IMR-90 (cell line): ENCODE measurements at regions not wholly inside any gene's neighbourhood (a gene's known extent, or its start where the extent isn't known, plus 50 kb on each side); places are given as distances from the start of the nearest gene placed in this dataset.
"Not testable (repeated sequence)": the region's sequence is repeated elsewhere in the genome, so short reads cannot be mapped to it uniquely, and the experiment has no call there.

Experiments
- ATAC-seq: fragments of 200-7000 bp; cut with Tn5 transposase; 2 replicates; pipeline ENCODE4 v1.9.1; 2020; ENCODE audit warnings: low read depth, mild to moderate bottlenecking, moderate library complexity
- BruUV-seq: library from RNA; stranded (reverse); fragments of 400-500 nt; replicated peaks from 2 replicates; lab custom pipeline; 2021; lab: Mats Ljungman, UMichigan
- CTCF ChIA-PET: fragments of 300-600 bp; formaldehyde crosslinking; extraction: SDS; loops from one replicate; lab custom pipeline; 2021; ENCODE audit warnings: antibody characterized with exemption; lab: Yijun Ruan, JAX
- POLR2A ChIA-PET: fragments of 300-600 bp; sonication (Branson Sonifier 250); formaldehyde crosslinking; loops from one replicate; lab custom pipeline; 2022; ENCODE audit warnings: antibody characterized with exemption; ENCODE audit not compliant: unreplicated experiment; lab: Charles Lee
- DNase-seq: peaks from one replicate; pipeline ENCODE4 v3.0.0; 2013
- H2AFZ ChIP-seq: replicated peaks from 2 replicates; pipeline ENCODE3; 2013; ENCODE audit warnings: low read length, mild to moderate bottlenecking; ENCODE audit not compliant: poor library complexity
- H2AK5ac ChIP-seq: 2 replicates; pipeline ENCODE4 v1.6.1; 2013; ENCODE audit warnings: low read depth, low read length, inconsistent platforms
- H2AK9ac ChIP-seq: replicated peaks from 2 replicates; pipeline ENCODE3; 2013; ENCODE audit warnings: mild to moderate bottlenecking, low read depth, low read length, moderate library complexity; ENCODE audit not compliant: poor library complexity
- H2BK120ac ChIP-seq: 2 replicates; pipeline ENCODE4 v1.6.1; 2013; ENCODE audit warnings: low read depth, low read length, inconsistent platforms
- H2BK15ac ChIP-seq: 3 replicates; pipeline ENCODE4 v1.6.1; 2013; ENCODE audit warnings: low read depth, low read length, inconsistent platforms
- H2BK20ac ChIP-seq: 2 replicates; pipeline ENCODE4 v1.6.1; 2013; ENCODE audit warnings: low read depth, mild to moderate bottlenecking, inconsistent platforms, low read length, moderate library complexity
- H2BK5ac ChIP-seq: 2 replicates; pipeline ENCODE4 v1.6.1; 2013; ENCODE audit warnings: mild to moderate bottlenecking, low read depth, low read length, inconsistent platforms; ENCODE audit not compliant: poor library complexity, severe bottlenecking
- H3K14ac ChIP-seq: replicated peaks from 2 replicates; pipeline ENCODE4 v1.6.1; 2013; ENCODE audit warnings: low read depth, low read length, inconsistent platforms
- H3K18ac ChIP-seq: 2 replicates; pipeline ENCODE4 v1.6.1; 2013; ENCODE audit warnings: low read depth, low read length, control low read depth
- H3K23ac ChIP-seq: 2 replicates; pipeline ENCODE4 v1.6.1; 2013; ENCODE audit warnings: low read depth, low read length, inconsistent platforms
- H3K27ac ChIP-seq: 2 replicates; pipeline ENCODE4 v1.5.1; 2013; ENCODE audit warnings: mild to moderate bottlenecking, control low read depth, low read length; ENCODE audit not compliant: insufficient read depth
- H3K27me3 ChIP-seq: 2 replicates; pipeline ENCODE4 v1.6.1; 2013; ENCODE audit warnings: low read length; ENCODE audit not compliant: control insufficient read depth, insufficient read depth
- H3K36me3 ChIP-seq: 2 replicates; pipeline ENCODE4 v1.6.1; 2013; ENCODE audit warnings: low read length, mixed read lengths; ENCODE audit not compliant: control insufficient read depth, insufficient read depth
- H3K4ac ChIP-seq: 2 replicates; pipeline ENCODE4 v1.6.1; 2013; ENCODE audit warnings: low read depth, low read length, inconsistent platforms
- H3K4me1 ChIP-seq: 2 replicates; pipeline ENCODE4 v1.6.1; 2013; ENCODE audit warnings: low read length, mixed read lengths; ENCODE audit not compliant: control insufficient read depth, insufficient read depth
- H3K4me2 ChIP-seq: 2 replicates; pipeline ENCODE4 v1.6.1; 2013; ENCODE audit warnings: low read depth, mild to moderate bottlenecking, control low read depth, low read length, moderate library complexity
- H3K4me3 ChIP-seq: 2 replicates; pipeline ENCODE4 v1.5.1; 2013; ENCODE audit warnings: low read depth, mild to moderate bottlenecking, control low read depth, low read length, moderate library complexity; ENCODE audit not compliant: insufficient read depth
- H3K56ac ChIP-seq: 2 replicates; pipeline ENCODE4 v1.6.1; 2013; ENCODE audit warnings: low read length, inconsistent platforms; ENCODE audit not compliant: insufficient read depth; ENCODE audit errors: extremely low read depth
- H3K79me1 ChIP-seq, 2 experiments: 2 replicates each; pipeline ENCODE4 v1.6.1; 2013; ENCODE audit warnings: low read length in 2 of 2, inconsistent platforms in 1 of 2, low read depth in 1 of 2
- H3K9ac ChIP-seq: 2 replicates; pipeline ENCODE4 v1.6.1; 2013; ENCODE audit warnings: low read depth, low read length, control low read depth
- H3K9me1 ChIP-seq: 2 replicates; pipeline ENCODE4 v1.6.1; 2013; ENCODE audit warnings: low read length, inconsistent platforms; ENCODE audit not compliant: insufficient read depth
- H3K9me3 ChIP-seq: 2 replicates; pipeline ENCODE4 v1.6.1; 2013; ENCODE audit warnings: low read length; ENCODE audit not compliant: control insufficient read depth, insufficient read depth
- H4K20me1 ChIP-seq: 2 replicates; pipeline ENCODE4 v1.6.1; 2013; ENCODE audit warnings: low read length, inconsistent platforms; ENCODE audit not compliant: insufficient read depth
- H4K5ac ChIP-seq: 2 replicates; pipeline ENCODE4 v1.6.1; 2013; ENCODE audit warnings: mild to moderate bottlenecking, low read depth, low read length, control low read depth
- H4K8ac ChIP-seq, 2 experiments: 2 replicates each; pipeline ENCODE4 v1.6.1; 2013; ENCODE audit warnings: low read depth in 2 of 2, low read length in 2 of 2, control low read depth in 1 of 2, inconsistent platforms in 1 of 2
- H4K91ac ChIP-seq: 2 replicates; pipeline ENCODE4 v1.6.1; 2013; ENCODE audit warnings: low read depth, low read length, inconsistent platforms; ENCODE audit not compliant: insufficient read depth
- ELK1 ChIP-seq: fragments of 150-350 bp; IDR thresholded peaks from 2 replicates; pipeline ENCODE4 v1.6.1; 2016; ENCODE audit warnings: low read depth, mild to moderate bottlenecking, low read length, moderate library complexity, borderline replicate concordance
- FOS ChIP-seq: fragments of 150-350 bp; IDR thresholded peaks from 2 replicates; pipeline ENCODE4 v1.6.1; 2016; ENCODE audit warnings: low read depth, low read length
- MXI1 ChIP-seq: IDR thresholded peaks from 2 replicates; pipeline ENCODE4 v1.6.1; 2012; ENCODE audit warnings: low read depth, mild to moderate bottlenecking, low read length, moderate library complexity, borderline replicate concordance
- NFE2L2 ChIP-seq: fragments of 150-350 bp; IDR thresholded peaks from 2 replicates; pipeline ENCODE4 v1.6.1; 2016; ENCODE audit warnings: low read depth, mild to moderate bottlenecking, low read length
- POLR2A ChIP-seq: IDR thresholded peaks from 2 replicates; pipeline ENCODE4 v1.6.1; 2012; ENCODE audit warnings: mild to moderate bottlenecking, low read depth, low read length
- RAD21 ChIP-seq: IDR thresholded peaks from 2 replicates; pipeline ENCODE4 v1.6.1; 2012; ENCODE audit warnings: low read length, improper control_type of control experiment
- RCOR1 ChIP-seq: IDR thresholded peaks from 2 replicates; pipeline ENCODE4 v1.6.1; 2012; ENCODE audit warnings: mild to moderate bottlenecking, low read length, improper control_type of control experiment; ENCODE audit not compliant: insufficient replicate concordance
- RFX5 ChIP-seq: IDR thresholded peaks from 2 replicates; pipeline ENCODE4 v1.8.0; 2012; ENCODE audit warnings: low read depth, mild to moderate bottlenecking, low read length, moderate library complexity
- WGBS, 2 experiments: methylation state at CpG; one replicate each; pipeline versions ENCODE4 v1.1.5 to v1.1.7; 2013; ENCODE audit warnings: missing lambda C conversion rate in 2 of 2; ENCODE audit not compliant: insufficient read length in 1 of 2; ENCODE audit errors: extremely low coverage in 2 of 2; 5-methylcytosine and 5-hydroxymethylcytosine counted together
- dilution Hi-C: fragments of 300-500 bp; cut with HindIII; formaldehyde crosslinking; loops from one replicate; pipeline ENCODE4 v1.14.3; 2018; ENCODE audit warnings: low sequenced_read_pairs; ENCODE audit not compliant: unreplicated experiment
- in situ Hi-C: fragments of 300-500 bp; cut with MboI; formaldehyde crosslinking; loops from 3 replicates; pipeline ENCODE4 v1.14.3; 2019; ENCODE audit warnings: low sequenced_read_pairs, inconsistent platforms, mixed read lengths
- intact Hi-C: fragments of 100-400 bp; cut with micrococcal nuclease; formaldehyde crosslinking; loops from 2 replicates; pipeline ENCODE4 v1.10.0; 2022
- TF ChIP-seq, protein P1 (sequence below): fragments of 150-350 bp; IDR thresholded peaks from 2 replicates; pipeline ENCODE4 v1.6.1; 2017; ENCODE audit warnings: mild to moderate bottlenecking, antibody characterized with exemption, low read length, low read depth

GRCh38 chr2:106261871-106262321, 67.8 kb upstream of the UXS1 start:
- H4K91ac ChIP-seq, result no peak overlapping the region
- H2AK9ac ChIP-seq, result no peak overlapping the region
- no peaks in the 10 kb centered on the region for H3K9me3 ChIP-seq
- H2BK15ac ChIP-seq, result no peak overlapping the region
- no peak overlapping the region for H2BK20ac ChIP-seq
- no peak overlapping the region for H4K8ac ChIP-seq
- no peaks in the 10 kb centered on the region for H3K36me3 ChIP-seq
- no peak overlapping the region for H3K18ac ChIP-seq
- H3K14ac ChIP-seq, result no peak overlapping the region
- H4K20me1 ChIP-seq, result no peaks in the 10 kb centered on the region
- H3K56ac ChIP-seq, result no peak overlapping the region
- no peaks in the 10 kb centered on the region for H3K79me1 ChIP-seq
- H2AFZ ChIP-seq, result no peak overlapping the region
- dilution Hi-C loops, result no loop called here
- H2BK5ac ChIP-seq, result no peak overlapping the region
- H3K9me1 ChIP-seq, result no peaks in the 10 kb centered on the region
- 0% methylated on average over 1 of the region's 6 CpGs; no CpG with 5 or more reads in 1 of the 2 experiments for WGBS, 2 experiments
- ATAC-seq (no peak), DNase-seq (no peak)
- intact Hi-C loops, result no loop called here
- H3K4me2 ChIP-seq, result no peak overlapping the region
- no peak overlapping the region for H3K4me3 ChIP-seq
- no peak overlapping the region for H2AK5ac ChIP-seq
- no peak overlapping the region for H3K27ac ChIP-seq
- H4K5ac ChIP-seq, result no peak overlapping the region
- no peak overlapping the region for H3K9ac ChIP-seq
- CTCF ChIA-PET, result no interaction called here
- H2BK120ac ChIP-seq, result no peak overlapping the region
- in situ Hi-C loops, result no loop called here
- H3K23ac ChIP-seq, result no peak overlapping the region
- no peak overlapping the region for H3K4ac ChIP-seq
- TF ChIP-seq FOS, result no peak
- TF ChIP-seq NFE2L2, result no peak
- no peak for TF ChIP-seq RAD21
- no peak for TF ChIP-seq ELK1
- no peak for TF ChIP-seq RFX5
- TF ChIP-seq RCOR1, result no peak
- no peak for TF ChIP-seq MXI1
- TF ChIP-seq, protein P1, sequence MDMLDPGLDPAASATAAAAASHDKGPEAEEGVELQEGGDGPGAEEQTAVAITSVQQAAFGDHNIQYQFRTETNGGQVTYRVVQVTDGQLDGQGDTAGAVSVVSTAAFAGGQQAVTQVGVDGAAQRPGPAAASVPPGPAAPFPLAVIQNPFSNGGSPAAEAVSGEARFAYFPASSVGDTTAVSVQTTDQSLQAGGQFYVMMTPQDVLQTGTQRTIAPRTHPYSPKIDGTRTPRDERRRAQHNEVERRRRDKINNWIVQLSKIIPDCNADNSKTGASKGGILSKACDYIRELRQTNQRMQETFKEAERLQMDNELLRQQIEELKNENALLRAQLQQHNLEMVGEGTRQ, result no peak
- TF ChIP-seq POLR2A, result no peak
- POLR2A ChIA-PET, result no interaction called here
- no peaks in the 10 kb centered on the region for H3K4me1 ChIP-seq
- no peaks in the 10 kb centered on the region for H3K27me3 ChIP-seq
- BruUV-seq, result no TSS peak

DNA sequence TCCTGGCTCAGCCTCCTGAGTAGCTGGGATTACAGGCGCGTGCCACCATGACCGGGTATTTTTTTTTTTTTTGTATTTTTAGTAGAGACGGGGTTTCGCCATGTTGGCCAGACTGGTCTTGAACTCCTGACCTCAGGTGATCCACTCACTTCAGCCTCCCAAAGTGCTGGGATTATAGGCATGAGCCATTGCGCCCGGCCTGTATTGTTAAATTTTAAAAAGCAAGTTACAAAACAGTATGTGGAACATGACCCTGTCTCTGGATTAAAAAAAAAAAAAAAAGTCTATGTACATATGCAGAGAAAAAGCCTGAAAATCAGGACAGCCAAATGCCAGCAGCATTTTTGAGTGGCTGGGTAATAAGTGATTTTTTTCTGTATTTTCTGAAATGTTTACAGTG, 64.8 kb upstream of the UXS1 start:
- ATAC-seq, H3K14ac ChIP-seq, CTCF ChIA-PET: not testable (repeated sequence)

More for the DNA sequence above, 64.8 kb upstream of the UXS1 start:
- H3K79me1 ChIP-seq, H3K36me3 ChIP-seq, H3K23ac ChIP-seq, BruUV-seq, H3K9me3 ChIP-seq, H3K4me1 ChIP-seq, H2BK20ac ChIP-seq, H3K4me2 ChIP-seq, H2AK9ac ChIP-seq, in situ Hi-C loops, H3K56ac ChIP-seq, H2AFZ ChIP-seq, H3K9me1 ChIP-seq, H3K9ac ChIP-seq, dilution Hi-C loops, H2AK5ac ChIP-seq, H3K18ac ChIP-seq, H3K27ac ChIP-seq, H3K4me3 ChIP-seq, POLR2A ChIA-PET, H3K4ac ChIP-seq, DNase-seq, H2BK120ac ChIP-seq, H4K8ac ChIP-seq, intact Hi-C loops, H2BK15ac ChIP-seq, H3K27me3 ChIP-seq, H2BK5ac ChIP-seq, H4K20me1 ChIP-seq, H4K91ac ChIP-seq, H4K5ac ChIP-seq: not testable (repeated sequence)
- no CpG with 5 or more reads among the region's 7 CpGs for WGBS, 2 experiments
